CD4-positive, alpha-beta memory T cell (primary cell): ENCODE measurements at regions not wholly inside any gene's neighbourhood (a gene's known extent, or its start where the extent isn't known, plus 50 kb on each side); places are given as distances from the start of the nearest gene placed in this dataset.
"Not testable (repeated sequence)": the region's sequence is repeated elsewhere in the genome, so short reads cannot be mapped to it uniquely, and the experiment has no call there.

ENCODE experiments used
- CTCF ChIA-PET: fragments of 350-600 bp; sonication (Branson Sonifier 250); formaldehyde crosslinking; loops from one replicate; lab custom pipeline; 2021; ENCODE audit warnings: inconsistent platforms; ENCODE audit not compliant: partially characterized antibody; lab: Charles Lee
- POLR2A ChIA-PET: fragments of 350-600 bp; sonication (Branson Sonifier 250); formaldehyde crosslinking; loops from one replicate; lab custom pipeline; 2021; ENCODE audit not compliant: partially characterized antibody; lab: Charles Lee
- DNase-seq, 5 donors: peaks; one replicate each; pipeline versions ENCODE4 v3.0.0 to v3.0.0-alpha.2; 2020 to 2022; ENCODE audit warnings: mixed read lengths in 1 of 5
- H3K27ac ChIP-seq: one replicate; pipeline ENCODE4 v1.7.0; 2013; ENCODE audit warnings: low read depth, low read length
- H3K27me3 ChIP-seq: 2 replicates; pipeline ENCODE4 v1.7.0; 2013; ENCODE audit warnings: mild to moderate bottlenecking, low read length, moderate library complexity; ENCODE audit not compliant: insufficient read depth
- H3K36me3 ChIP-seq: 2 replicates; pipeline ENCODE4 v1.7.0; 2013; ENCODE audit warnings: mild to moderate bottlenecking, low read length, moderate library complexity; ENCODE audit not compliant: insufficient read depth
- H3K4me1 ChIP-seq: 2 replicates; pipeline ENCODE4 v1.7.0; 2013; ENCODE audit warnings: mild to moderate bottlenecking, low read length, moderate library complexity; ENCODE audit not compliant: insufficient read depth
- H3K4me3 ChIP-seq, 2 donors: one replicate each; pipeline ENCODE4 v1.7.0; 2013; ENCODE audit warnings: low read length in 2 of 2, mild to moderate bottlenecking in 1 of 2
- H3K9me3 ChIP-seq, 2 donors: one replicate each; pipeline ENCODE4 v1.7.0; 2013; ENCODE audit warnings: low read length in 2 of 2, control low read depth in 1 of 2; ENCODE audit not compliant: control insufficient read depth in 1 of 2
- H3K27ac Mint-ChIP-seq, 7 donors: one replicate each; pipeline ENCODE4 v1.8.0; 2020 to 2021; ENCODE audit warnings: mixed read lengths in 7 of 7, mild to moderate bottlenecking in 6 of 7, inconsistent platforms in 3 of 7, moderate library complexity in 3 of 7
- H3K27me3 Mint-ChIP-seq, 2 donors: one replicate each; pipeline ENCODE4 v1.8.0; 2020 to 2021; ENCODE audit warnings: mixed read lengths in 2 of 2
- H3K36me3 Mint-ChIP-seq, 2 donors: one replicate each; pipeline ENCODE4 v1.8.0; 2020 to 2021; ENCODE audit warnings: mixed read lengths in 2 of 2, inconsistent platforms in 1 of 2, mild to moderate bottlenecking in 1 of 2
- H3K4me1 Mint-ChIP-seq, 4 donors: one replicate each; pipeline ENCODE4 v1.8.0; 2020 to 2021; ENCODE audit warnings: mixed read lengths in 4 of 4, mild to moderate bottlenecking in 1 of 4
- H3K4me3 Mint-ChIP-seq, 8 donors: one replicate each; pipeline ENCODE4 v1.8.0; 2020 to 2021; ENCODE audit warnings: mixed read lengths in 8 of 8, mild to moderate bottlenecking in 7 of 8, moderate library complexity in 6 of 8, inconsistent platforms in 3 of 8
- H3K9me3 Mint-ChIP-seq, 8 donors: one replicate each; pipeline ENCODE4 v1.8.0; 2020 to 2021; ENCODE audit warnings: mixed read lengths in 8 of 8, mild to moderate bottlenecking in 5 of 8, inconsistent platforms in 3 of 8, moderate library complexity in 1 of 8
- intact Hi-C: fragments of 100-400 bp; cut with micrococcal nuclease; formaldehyde crosslinking; loops from one replicate; pipeline ENCODE4 v1.15.1; 2023

GRCh38 chr13:73520566-73521289 is 461.9 kb downstream of the KLF5 start:
- CTCF ChIA-PET = interaction anchor here (0.8 to 1.4 kb wide), 2 partner anchors 9 to 196 kb away, joined by 3 read pairs; no protein-coding TSS in a partner anchor

DNA sequence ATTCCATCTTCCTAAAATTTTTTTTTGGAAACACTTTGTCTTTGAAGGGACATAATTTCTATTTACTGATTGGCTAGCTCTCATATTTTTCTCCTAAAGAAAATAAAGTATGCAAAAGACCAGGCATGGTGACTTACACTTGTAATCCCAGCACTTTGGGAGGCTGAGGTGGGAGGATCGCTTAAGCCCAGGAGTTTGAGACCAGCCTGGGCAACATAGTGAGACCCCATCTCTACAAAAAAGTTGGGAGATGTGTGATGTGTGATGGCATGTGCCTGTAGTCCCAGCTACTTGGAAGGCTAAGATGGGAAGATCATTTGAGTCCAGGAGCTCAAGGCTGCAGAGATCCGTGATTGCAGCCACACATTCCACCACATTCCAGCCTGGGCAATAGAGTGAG is 461.3 kb downstream of the KLF5 start:
- H3K4me3 ChIP-seq, H3K27ac ChIP-seq, H3K27me3 Mint-ChIP-seq, H3K27me3 ChIP-seq, H3K36me3 Mint-ChIP-seq, CTCF ChIA-PET, H3K9me3 Mint-ChIP-seq, H3K9me3 ChIP-seq, DNase-seq, H3K36me3 ChIP-seq: not testable (repeated sequence)
- Mint-ChIP-seq H3K4me3 (peak overlapping the region; percentile 82 to 93 (median 89)), H3K27ac (peak overlapping the region; percentile 14 to 95 (median 85)), H3K4me1 (peaks cover 11 to 17% (median 15%) of the 10 kb centered on the region in 4 donors)
- intact Hi-C loops = loop anchor here (1.0 to 5.0 kb wide), 2 partner anchors 187 to 1699 kb away; no protein-coding TSS in a partner anchor
- H3K4me1 ChIP-seq = peaks cover 16% of the 10 kb centered on the region
- POLR2A ChIA-PET = interaction anchor here (0.9 to 2.7 kb wide), 3 partner anchors 9 to 182 kb away, joined by 3 to 16 read pairs (median 4); no protein-coding TSS in a partner anchor

More at GRCh38 chr13:73520566-73521289, 461.9 kb downstream of the KLF5 start:
- POLR2A ChIA-PET = interaction anchor here (0.8 to 2.7 kb wide), 8 partner anchors 9 to 291 kb away, joined by 3 to 16 read pairs (median 4); no protein-coding TSS in a partner anchor
- no peaks in the 10 kb centered on the region for H3K36me3 Mint-ChIP-seq
- peak overlapping the region; percentile 82 to 93 (median 89) for H3K4me3 Mint-ChIP-seq
- H3K27ac Mint-ChIP-seq = peak overlapping the region; percentile 44 to 95 (median 85)
- peak overlapping the region; percentile 33 to 35 for H3K4me3 ChIP-seq
- H3K4me1 ChIP-seq = peaks cover 16% of the 10 kb centered on the region
- H3K27ac ChIP-seq = peak overlapping the region; percentile 23
- DNase-seq = peak in 4 of 5 donors; percentile 5 to 27 (median 15)
- H3K9me3 Mint-ChIP-seq = peaks cover 0 to 2% (median 0%) of the 10 kb centered on the region in 8 donors
- H3K36me3 ChIP-seq = no peaks in the 10 kb centered on the region
- intact Hi-C loops = loop anchor here (1.0 to 5.0 kb wide), 2 partner anchors 187 to 1699 kb away; no protein-coding TSS in a partner anchor
- H3K9me3 ChIP-seq = no peaks in the 10 kb centered on the region
- peaks cover 11 to 17% (median 15%) of the 10 kb centered on the region in 4 donors for H3K4me1 Mint-ChIP-seq
- H3K27me3 ChIP-seq = no peaks in the 10 kb centered on the region
- H3K27me3 Mint-ChIP-seq = peaks cover 0 to 2% of the 10 kb centered on the region in 2 donors

GRCh38 chr13:73519396-73520116 is 460.8 kb downstream of the KLF5 start:
- DNase-seq = no peak
- no peaks in the 10 kb centered on the region for H3K36me3 ChIP-seq
- H3K4me1 ChIP-seq = peaks cover 16% of the 10 kb centered on the region
- no peaks in the 10 kb centered on the region for H3K36me3 Mint-ChIP-seq
- H3K27ac Mint-ChIP-seq = peak overlapping the region in 4 of 7 donors; percentile 14 to 94 (median 86)
- H3K4me3 ChIP-seq = no peak overlapping the region
- peaks cover 0 to 2% (median 0%) of the 10 kb centered on the region in 8 donors for H3K9me3 Mint-ChIP-seq
- peak overlapping the region in 3 of 8 donors; percentile 47 to 87 (median 58) for H3K4me3 Mint-ChIP-seq
- no peaks in the 10 kb centered on the region for H3K9me3 ChIP-seq
- H3K4me1 Mint-ChIP-seq = peaks cover 11 to 17% (median 15%) of the 10 kb centered on the region in 4 donors
- no peak overlapping the region for H3K27ac ChIP-seq
- intact Hi-C loops = loop anchor here (1.0 to 5.0 kb wide), 2 partner anchors 188 to 1700 kb away; no protein-coding TSS in a partner anchor
- POLR2A ChIA-PET = interaction anchor here (2.7 kb wide), 1 partner anchor 183 kb away, joined by 16 read pairs; no protein-coding TSS in a partner anchor
- H3K27me3 ChIP-seq = no peaks in the 10 kb centered on the region
- CTCF ChIA-PET = interaction anchor here (0.6 kb wide), 1 partner anchor 52 kb away, joined by 3 read pairs; no protein-coding TSS in a partner anchor
- peaks cover 0 to 2% of the 10 kb centered on the region in 2 donors for H3K27me3 Mint-ChIP-seq

DNA sequence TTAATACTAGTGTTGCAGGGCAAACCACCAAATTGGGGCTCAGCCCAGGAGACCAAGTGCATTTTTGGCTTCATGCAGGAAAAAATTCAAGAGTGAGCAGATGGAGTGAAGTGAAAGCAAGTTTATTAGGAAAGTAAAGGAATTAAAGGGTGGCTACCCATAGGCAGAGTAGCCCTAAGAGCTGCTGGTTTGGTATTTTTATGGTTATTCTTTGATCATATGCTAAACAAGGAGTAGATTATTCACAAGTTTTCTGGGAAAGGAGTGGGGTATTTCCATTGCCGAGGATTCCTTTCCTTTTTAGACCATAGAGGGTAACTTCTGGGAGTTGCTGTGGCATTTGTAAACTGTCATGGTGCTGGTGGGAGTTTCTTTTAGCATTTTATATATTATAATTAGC is 459.0 kb downstream of the KLF5 start:
- ChIA-PET CTCF (no interaction called here), POLR2A (no interaction called here)
- Mint-ChIP-seq H3K27ac (no peak overlapping the region), H3K36me3 (no peaks in the 10 kb centered on the region), H3K27me3 (peaks cover 1 to 2% of the 10 kb centered on the region in 2 donors), H3K9me3 (peaks cover 0 to 2% (median 0%) of the 10 kb centered on the region in 8 donors), H3K4me1 (peaks cover 10 to 17% (median 13%) of the 10 kb centered on the region in 4 donors), H3K4me3 (no peak overlapping the region)
- H3K4me1 ChIP-seq = peaks cover 16% of the 10 kb centered on the region
- no peak overlapping the region for H3K4me3 ChIP-seq
- no peak overlapping the region for H3K27ac ChIP-seq
- no peak for DNase-seq
- no peaks in the 10 kb centered on the region for H3K27me3 ChIP-seq
- intact Hi-C loops = no loop called here
- no peaks in the 10 kb centered on the region for H3K36me3 ChIP-seq
- no peaks in the 10 kb centered on the region for H3K9me3 ChIP-seq

GRCh38 chr13:73516731-73517130 is 457.9 kb downstream of the KLF5 start:
- Mint-ChIP-seq H3K27me3 (peaks cover 1 to 2% of the 10 kb centered on the region in 2 donors), H3K36me3 (no peaks in the 10 kb centered on the region), H3K27ac (no peak overlapping the region), H3K9me3 (peaks cover 0 to 3% (median 0%) of the 10 kb centered on the region in 8 donors), H3K4me3 (no peak overlapping the region), H3K4me1 (peaks cover 10 to 16% (median 13%) of the 10 kb centered on the region in 4 donors)
- no peak overlapping the region for H3K27ac ChIP-seq
- POLR2A ChIA-PET = interaction anchor here (0.7 kb wide), 1 partner anchor 776 kb away, joined by 3 read pairs; no protein-coding TSS in a partner anchor
- DNase-seq = no peak
- no peak overlapping the region for H3K4me3 ChIP-seq
- no peaks in the 10 kb centered on the region for H3K9me3 ChIP-seq
- H3K4me1 ChIP-seq = peaks cover 15% of the 10 kb centered on the region
- H3K36me3 ChIP-seq = no peaks in the 10 kb centered on the region
- intact Hi-C loops = no loop called here
- H3K27me3 ChIP-seq = no peaks in the 10 kb centered on the region
- CTCF ChIA-PET = no interaction called here

DNA sequence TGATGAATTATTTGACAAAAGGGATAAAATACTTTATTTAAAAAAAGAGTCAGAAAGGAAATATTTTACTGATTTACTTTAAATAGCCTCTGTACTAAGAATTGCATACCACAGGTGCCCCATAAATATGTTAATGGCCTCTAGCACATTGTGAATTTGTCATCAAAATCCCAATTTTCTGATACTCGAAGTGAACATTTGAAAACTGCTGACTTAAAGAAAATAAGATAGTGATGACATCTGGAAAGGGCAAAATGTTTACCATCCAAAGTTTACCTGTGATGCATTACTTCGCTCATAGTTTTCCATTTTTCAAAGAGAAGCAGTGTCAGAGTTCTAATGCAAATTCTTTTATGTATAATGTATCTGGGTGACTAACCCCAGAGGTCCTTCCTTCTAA is 455.4 kb downstream of the KLF5 start:
- no peak for DNase-seq
- ChIA-PET CTCF (no interaction called here), POLR2A (no interaction called here)
- H3K4me3 Mint-ChIP-seq = no peak overlapping the region
- Histone ChIP-seq H3K9me3 (no peaks in the 10 kb centered on the region), H3K36me3 (no peaks in the 10 kb centered on the region), H3K27ac (no peak overlapping the region), H3K4me3 (no peak overlapping the region), H3K4me1 (no peaks in the 10 kb centered on the region), H3K27me3 (no peaks in the 10 kb centered on the region)
- H3K27ac Mint-ChIP-seq = no peak overlapping the region
- peaks cover 0 to 4% of the 10 kb centered on the region in 2 donors for H3K36me3 Mint-ChIP-seq
- intact Hi-C loops = no loop called here
- peaks cover 0 to 13% (median 7%) of the 10 kb centered on the region in 8 donors for H3K9me3 Mint-ChIP-seq
- peaks cover 4 to 10% of the 10 kb centered on the region in 2 donors for H3K27me3 Mint-ChIP-seq
- peaks cover 0 to 2% (median 0%) of the 10 kb centered on the region in 4 donors for H3K4me1 Mint-ChIP-seq
